GM13976 (cell line): ENCODE measurements at regions not wholly inside any gene's neighbourhood (a gene's known extent, or its start where the extent isn't known, plus 50 kb on each side); places are given as distances from the start of the nearest gene placed in this dataset.

Experiments used
- DNase-seq: peaks from one replicate; pipeline ENCODE4 v3.0.0; 2012; ENCODE audit warnings: low spot score
- in situ Hi-C: fragments of 300-500 bp; cut with MboI; formaldehyde crosslinking; loops from one replicate; pipeline ENCODE4 v1.12.0; 2022; ENCODE audit warnings: low sequenced_read_pairs, mixed read lengths, inconsistent platforms; ENCODE audit not compliant: unreplicated experiment
- TF ChIP-seq, protein P1 (sequence below): IDR thresholded peaks from 2 replicates; pipeline ENCODE4 v1.5.1; 2012; ENCODE audit warnings: borderline replicate concordance, mild to moderate bottlenecking; ENCODE audit not compliant: insufficient read depth; ENCODE audit errors: extremely low read depth, missing control alignments, control extremely low read depth

DNA sequence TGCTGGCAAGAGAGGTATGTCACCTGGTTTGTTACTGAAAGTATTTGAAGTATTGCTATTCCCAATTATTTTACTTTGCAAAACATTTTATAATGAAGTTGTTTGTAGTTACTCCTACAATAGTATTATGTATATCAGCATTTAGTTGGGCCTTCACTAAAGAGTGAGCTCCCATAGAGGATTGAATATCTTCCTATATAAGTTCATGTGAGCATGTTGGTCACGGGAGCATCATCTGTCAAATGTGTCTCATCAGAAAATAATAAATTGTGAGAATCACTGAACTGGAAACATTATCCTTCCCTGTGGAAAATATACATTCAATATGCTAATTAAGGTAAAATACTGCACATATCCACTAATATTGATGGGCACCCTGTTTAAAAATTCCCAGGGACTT, 360.1 kb upstream of the ADGRL3 start:
- in situ Hi-C loops, result no loop called here
- TF ChIP-seq, protein P1, sequence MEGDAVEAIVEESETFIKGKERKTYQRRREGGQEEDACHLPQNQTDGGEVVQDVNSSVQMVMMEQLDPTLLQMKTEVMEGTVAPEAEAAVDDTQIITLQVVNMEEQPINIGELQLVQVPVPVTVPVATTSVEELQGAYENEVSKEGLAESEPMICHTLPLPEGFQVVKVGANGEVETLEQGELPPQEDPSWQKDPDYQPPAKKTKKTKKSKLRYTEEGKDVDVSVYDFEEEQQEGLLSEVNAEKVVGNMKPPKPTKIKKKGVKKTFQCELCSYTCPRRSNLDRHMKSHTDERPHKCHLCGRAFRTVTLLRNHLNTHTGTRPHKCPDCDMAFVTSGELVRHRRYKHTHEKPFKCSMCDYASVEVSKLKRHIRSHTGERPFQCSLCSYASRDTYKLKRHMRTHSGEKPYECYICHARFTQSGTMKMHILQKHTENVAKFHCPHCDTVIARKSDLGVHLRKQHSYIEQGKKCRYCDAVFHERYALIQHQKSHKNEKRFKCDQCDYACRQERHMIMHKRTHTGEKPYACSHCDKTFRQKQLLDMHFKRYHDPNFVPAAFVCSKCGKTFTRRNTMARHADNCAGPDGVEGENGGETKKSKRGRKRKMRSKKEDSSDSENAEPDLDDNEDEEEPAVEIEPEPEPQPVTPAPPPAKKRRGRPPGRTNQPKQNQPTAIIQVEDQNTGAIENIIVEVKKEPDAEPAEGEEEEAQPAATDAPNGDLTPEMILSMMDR, result no peak
- DNase-seq, result no peak

DNA sequence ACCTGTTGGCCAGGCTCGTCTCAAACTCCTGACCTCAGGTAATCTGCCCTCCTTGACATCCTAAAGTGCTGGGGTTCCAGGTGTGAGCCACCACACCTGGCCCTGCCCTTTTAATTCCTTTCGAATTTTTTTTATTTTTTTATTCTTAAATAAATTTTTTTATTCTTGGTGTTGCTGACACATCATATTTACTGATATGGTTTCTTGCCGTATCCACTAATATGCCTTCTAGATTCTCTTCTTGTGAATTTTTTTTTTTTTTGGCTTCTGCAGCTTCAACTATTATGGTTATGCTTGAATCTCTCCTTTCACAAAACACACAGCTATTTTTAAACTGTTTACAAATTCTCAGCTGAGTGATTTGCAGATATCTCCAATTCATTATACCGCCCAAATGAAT, 353.4 kb upstream of the ADGRL3 start:
- no peak for DNase-seq
- in situ Hi-C loops, result no loop called here
- TF ChIP-seq, protein P1, result no peak

DNA sequence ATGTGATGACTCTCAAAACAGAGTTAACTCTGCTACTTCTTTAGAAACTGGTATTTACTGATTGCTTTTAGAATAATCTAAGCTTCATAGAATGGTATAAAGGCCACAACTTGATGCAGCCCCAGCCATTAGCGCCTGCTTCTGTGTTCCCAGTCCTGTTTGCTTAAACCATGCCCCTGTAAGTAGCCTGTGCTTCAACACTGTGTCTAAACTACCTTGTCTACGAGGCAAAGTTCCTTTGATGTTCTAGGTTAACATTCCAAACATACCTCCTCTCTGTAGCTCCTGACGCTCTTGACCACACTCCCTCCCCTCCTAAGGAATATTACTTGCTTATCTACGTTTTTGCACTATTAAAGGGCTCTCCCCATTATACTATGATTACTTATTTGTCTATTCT, 352.5 kb upstream of the ADGRL3 start:
- in situ Hi-C loops, result no loop called here
- no peak for DNase-seq
- TF ChIP-seq, protein P1, result no peak

DNA sequence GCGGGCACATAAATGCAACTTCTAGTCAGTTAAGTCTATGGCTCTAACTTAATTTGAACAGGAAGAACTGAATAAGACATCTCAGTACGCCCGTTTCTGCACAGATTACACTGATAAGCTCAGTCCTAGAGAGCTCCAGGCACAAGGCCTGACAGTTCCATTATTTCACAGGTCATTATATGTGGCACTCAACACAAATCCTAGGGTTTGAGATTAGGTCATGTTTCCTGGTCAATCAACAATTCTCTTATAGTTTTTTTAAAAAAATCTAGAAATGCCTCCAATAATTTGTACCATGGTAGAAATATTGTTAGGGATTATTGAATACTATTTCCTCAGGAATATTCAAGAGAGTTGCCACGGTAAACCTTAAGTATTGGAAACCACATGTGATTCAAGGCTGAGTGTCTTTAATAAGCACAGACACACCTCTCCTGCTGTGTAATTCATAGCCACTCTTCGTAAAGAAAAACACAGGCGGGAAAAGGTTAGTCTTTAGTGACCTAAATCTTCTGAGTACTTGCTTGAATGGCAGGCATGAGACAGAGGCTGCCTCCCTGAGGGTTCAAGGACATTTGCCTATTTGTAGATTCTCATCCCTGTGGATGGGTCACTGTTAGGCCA, 342.9 kb upstream of the ADGRL3 start:
- in situ Hi-C loops, result no loop called here
- TF ChIP-seq, protein P1, result no peak
- DNase-seq, result no peak

DNA sequence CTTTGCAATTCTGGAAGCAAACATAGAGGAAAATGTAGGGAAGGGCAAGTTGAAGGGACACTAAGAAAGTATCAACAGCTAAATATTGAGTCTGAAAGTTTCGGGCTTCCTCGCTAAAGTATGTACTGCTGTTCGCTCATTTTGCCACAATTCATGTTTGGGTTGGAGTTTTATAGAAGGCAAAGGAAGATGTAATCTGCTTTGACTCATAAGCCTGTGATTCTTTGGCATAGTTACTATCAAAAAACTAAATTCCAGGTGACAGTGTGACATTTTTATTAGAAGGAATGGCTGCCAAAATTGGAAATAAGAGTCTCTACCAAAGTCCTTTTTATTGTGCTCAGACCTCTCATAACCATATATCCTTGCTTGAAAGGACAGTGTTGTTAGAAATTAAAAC, 336.7 kb upstream of the ADGRL3 start:
- no peak for DNase-seq
- TF ChIP-seq, protein P1, result no peak
- in situ Hi-C loops, result no loop called here

DNA sequence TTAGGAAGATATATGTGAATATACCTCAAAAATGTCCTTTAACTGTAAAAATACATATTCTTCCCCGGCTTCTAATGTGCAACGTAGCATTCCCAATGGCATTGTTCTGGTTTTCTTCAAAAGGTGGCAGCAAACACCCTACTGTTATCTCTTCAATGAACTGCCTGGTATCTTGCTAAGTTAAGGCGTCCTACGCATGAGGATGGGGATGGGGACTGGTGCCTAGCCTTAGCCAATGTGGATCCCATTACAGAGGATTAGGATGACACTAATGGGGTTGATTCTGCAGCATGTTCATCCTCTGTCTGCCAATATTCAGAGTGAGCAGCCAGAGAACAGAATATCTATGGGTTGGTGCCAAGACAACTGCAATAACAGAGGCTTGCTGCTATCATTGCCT, 334.9 kb upstream of the ADGRL3 start:
- in situ Hi-C loops, result no loop called here
- TF ChIP-seq, protein P1, result no peak
- no peak for DNase-seq

DNA sequence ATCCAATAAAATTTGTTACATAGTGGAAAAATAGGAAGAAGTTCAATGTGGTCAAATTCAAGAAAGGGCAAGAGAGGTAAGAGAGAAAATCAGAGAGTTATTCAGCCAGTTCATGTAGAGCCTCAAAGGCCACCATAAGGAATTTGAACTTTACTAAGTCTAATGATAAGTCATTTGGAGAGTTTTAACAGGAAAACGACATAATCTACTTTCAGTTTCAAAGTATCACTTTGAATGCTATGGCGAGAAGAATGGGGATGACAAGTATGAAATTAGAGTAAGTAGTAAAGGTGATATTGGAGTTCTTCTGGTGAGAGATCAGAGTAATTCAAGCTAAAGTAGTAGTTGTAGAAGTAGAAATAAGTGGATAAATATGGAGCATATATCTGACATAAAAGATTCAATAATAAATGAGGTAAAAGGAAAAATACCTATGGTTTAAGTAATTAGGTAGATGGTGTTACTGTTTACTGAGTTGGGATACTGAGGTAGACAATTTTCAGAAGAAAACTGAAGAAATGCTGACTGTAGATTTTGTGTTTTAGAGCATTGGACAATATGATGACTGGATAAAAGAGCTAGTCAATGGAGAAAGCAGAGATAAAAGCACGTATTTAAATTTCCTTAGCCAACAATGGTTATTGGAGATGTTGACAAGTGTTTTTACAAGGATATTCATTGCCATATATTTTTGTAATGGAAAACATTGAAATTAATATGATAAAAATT, 331.7 kb upstream of the ADGRL3 start:
- DNase-seq, result no peak
- TF ChIP-seq, protein P1, result no peak
- in situ Hi-C loops, result no loop called here
